GM18507 (cell line): ENCODE measurements at regions not wholly inside any gene's neighbourhood (a gene's known extent, or its start where the extent isn't known, plus 50 kb on each side); places are given as distances from the start of the nearest gene placed in this dataset.
"Not testable (repeated sequence)": the region's sequence is repeated elsewhere in the genome, so short reads cannot be mapped to it uniquely, and the experiment has no call there.

Experiments
- DNase-seq: peaks from one replicate; pipeline ENCODE4 v3.0.0; 2011; ENCODE audit warnings: low read depth; ENCODE audit not compliant: insufficient read length; ENCODE audit errors: extremely low spot score
- FAIRE-seq: peaks from 2 replicates; lab custom pipeline; 2011; peaks lifted over from hg19 to GRCh38; lab: Jason Lieb, UNC

- FAIRE-seq (no peak), DNase-seq (no peak)
These were observed 117.6 kb downstream of the TEX29 start for GRCh38 chr13:111437856-111438547.

- not testable (repeated sequence) for DNase-seq, FAIRE-seq
These were observed 120.0 kb downstream of the TEX29 start for GRCh38 chr13:111440492-111440891.

GRCh38 chr13:111443981-111444380 lies 123.5 kb downstream of the TEX29 start:
- DNase-seq, result no peak
- FAIRE-seq, result no peak

DNA sequence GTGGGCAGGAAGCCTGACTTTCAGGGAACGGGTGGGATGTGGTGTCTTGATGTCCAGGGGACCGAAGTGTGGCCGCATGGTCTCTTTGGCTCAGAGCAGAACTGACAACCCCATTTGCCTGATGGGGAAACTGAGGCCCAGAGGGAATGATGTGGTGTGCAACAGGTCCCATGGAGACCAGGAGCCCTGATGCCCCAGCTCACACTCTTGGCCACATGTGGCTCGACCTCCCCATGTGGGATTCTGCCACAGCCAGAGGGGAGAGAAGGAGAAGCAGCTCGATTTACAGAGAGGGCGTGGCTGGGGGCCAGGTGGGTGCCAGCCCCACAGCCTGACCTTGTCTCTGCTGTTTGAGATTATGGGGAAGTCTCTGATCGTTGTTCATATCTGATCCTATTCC lies 128.1 kb downstream of the TEX29 start:
- FAIRE-seq (no peak), DNase-seq (no peak)

- DNase-seq (no peak), FAIRE-seq (no peak)
These were observed 128.6 kb downstream of the TEX29 start for GRCh38 chr13:111449041-111449440.

DNA sequence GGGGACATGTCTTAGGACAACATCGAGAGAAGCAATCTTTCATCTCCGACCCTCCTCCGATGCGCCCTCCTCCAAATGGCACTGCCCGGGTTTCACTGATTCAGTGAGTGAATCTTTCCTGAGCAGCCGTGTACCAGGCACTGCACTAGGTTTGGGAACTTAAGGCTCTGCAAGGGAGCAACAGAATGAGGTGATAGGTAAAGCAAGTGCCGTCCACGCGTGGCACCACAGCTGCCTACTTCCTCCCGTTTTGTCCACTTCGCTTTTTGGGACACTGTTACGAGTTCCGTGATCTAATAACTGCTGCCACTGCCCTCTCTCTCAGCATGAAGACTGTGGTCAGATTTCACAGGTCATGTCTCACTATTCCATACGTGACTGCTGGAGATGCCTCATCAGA lies 131.0 kb downstream of the TEX29 start:
- no peak for FAIRE-seq

DNA sequence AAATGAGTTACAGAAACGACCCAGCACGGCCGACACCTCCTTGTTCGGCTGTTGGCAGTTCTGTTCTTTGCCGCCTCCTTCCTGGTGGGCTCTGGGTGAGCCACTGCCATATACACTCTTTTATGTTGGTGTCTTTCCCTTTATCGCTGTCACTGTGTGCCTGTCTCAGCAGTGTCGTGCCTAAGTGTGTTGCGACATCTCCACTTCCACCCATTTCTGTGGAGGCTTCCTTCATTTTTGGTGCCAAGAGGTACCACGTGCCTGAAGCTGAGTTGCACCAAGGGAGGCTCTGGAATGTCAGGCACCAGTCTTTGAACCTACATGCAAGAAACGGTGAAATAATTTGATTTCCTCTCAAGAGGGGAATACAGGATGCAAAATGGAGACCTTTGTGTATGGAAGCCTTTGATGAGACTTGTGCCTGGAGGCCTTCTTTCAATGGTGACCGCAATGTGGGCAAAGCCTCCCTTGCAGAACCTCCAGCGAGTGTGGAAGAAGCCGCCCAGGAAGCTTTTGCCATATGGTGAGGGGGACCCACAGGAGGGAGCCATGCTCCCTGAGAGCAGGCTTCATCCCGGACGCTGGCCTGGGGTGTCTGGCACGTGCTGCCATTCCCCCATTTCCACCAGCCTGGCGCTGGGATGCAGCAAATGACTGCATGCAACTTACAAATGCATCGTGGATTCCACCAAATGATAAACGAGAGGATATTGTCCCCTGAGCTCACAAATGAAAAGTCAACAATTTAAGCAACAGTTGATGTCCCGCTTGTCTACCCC lies 136.2 kb downstream of the TEX29 start:
- no peak for FAIRE-seq

More for the DNA sequence above, 131.0 kb downstream of the TEX29 start:
- no peak for DNase-seq

GRCh38 chr13:111458001-111458531 lies 137.6 kb downstream of the TEX29 start:
- DNase-seq, result no peak
- FAIRE-seq, result no peak

More for the DNA sequence above, 136.2 kb downstream of the TEX29 start:
- no peak for DNase-seq

GRCh38 chr13:111458739-111459138 lies 138.3 kb downstream of the TEX29 start:
- no peak for FAIRE-seq
- no peak for DNase-seq

- FAIRE-seq (no peak), DNase-seq (no peak)
These were observed 139.5 kb downstream of the TEX29 start for GRCh38 chr13:111459803-111460547.

- FAIRE-seq (no peak), DNase-seq (no peak)
These were observed 140.4 kb downstream of the TEX29 start for GRCh38 chr13:111460548-111461444.

- FAIRE-seq (no peak), DNase-seq (no peak)
These were observed 141.2 kb downstream of the TEX29 start for GRCh38 chr13:111461445-111462149.

- DNase-seq (no peak), FAIRE-seq (no peak)
These were observed 141.9 kb downstream of the TEX29 start for GRCh38 chr13:111462221-111462764.

DNA sequence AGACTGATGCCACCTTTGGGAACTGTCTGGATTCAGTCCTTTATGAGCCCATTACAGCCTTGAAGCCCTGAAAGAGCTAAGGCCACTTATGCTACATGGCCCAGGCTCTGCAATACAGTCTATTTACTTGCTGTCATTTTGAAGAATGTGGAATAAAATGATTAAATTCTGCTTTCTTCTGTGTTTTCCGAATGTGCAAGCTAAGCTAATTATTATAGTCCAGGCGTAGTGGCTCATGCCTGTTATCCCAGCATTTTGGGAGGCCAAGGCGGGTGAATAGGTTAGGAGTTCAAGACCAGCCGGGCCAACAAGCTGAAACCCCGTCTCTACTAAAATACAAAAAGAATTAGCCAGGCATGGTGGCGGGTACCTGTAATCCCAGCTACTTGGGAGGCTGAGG lies 142.5 kb downstream of the TEX29 start:
- no peak for FAIRE-seq
- no peak for DNase-seq

- DNase-seq (no peak), FAIRE-seq (no peak)
These were observed 146.9 kb downstream of the TEX29 start for GRCh38 chr13:111467111-111467890.

DNA sequence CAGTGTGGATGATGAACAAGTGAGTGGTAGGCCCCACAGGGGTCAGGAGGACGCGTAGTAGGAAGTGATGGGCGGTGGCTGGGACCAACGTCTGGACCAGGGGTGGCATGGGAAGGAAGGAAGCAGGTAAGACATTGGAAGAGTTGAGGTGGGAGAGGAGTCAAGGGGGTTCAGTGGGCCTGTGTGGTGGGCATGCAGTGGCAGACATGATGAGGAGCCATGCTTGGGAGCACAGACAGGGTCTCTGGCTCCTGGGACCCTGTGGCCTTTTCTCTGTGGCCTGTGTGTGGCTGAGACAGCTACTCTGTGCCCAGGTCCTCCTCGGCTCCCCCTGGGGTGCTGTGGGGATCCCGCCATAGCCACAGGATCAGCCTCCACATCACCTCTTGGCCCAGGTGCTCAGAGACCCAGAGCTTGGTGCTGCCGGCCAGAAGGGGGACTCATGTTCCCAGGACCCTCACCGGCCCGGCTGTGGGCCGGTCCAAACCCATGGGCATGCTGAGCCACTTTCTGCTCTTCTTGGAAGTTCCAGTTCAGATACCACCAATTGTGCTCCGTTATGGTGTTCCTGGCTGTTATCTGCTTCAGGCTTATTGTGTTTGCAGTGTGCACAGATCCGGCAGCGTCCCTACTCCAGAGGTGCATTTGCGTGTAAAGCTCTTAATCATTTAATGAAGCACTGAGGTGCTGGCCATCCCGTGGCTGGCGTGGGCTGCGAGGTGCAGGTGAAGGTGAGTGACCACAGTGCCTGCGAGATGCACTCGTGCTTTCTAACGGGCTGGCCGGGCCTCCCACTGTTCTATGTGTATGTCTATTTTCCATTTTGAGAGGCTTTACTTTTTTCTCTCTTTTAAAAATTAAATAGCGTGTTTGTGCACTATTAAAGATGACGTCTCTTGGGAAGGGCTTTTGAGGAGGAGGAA lies 147.9 kb downstream of the TEX29 start:
- DNase-seq (no peak), FAIRE-seq (no peak)

DNA sequence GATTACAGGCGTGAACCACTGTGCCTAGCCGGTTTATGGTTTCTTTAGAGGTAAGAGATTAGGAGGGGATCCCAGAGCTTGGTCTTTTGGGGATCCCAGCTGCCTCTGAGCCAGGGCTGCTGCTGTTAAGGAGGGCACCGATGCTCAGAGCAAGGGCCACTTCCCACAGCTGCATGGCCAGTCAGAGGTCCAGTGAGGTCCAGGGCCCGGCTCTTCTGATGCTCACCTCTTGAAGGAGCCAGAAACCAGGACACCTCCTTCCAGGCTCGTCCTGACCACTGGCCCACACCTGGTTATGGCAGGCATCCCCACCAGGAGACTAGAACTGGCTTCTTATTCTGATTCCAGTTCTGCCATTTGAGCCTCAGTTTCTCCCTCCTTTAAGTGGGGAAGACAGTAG lies 149.0 kb downstream of the TEX29 start:
- no peak for DNase-seq
- no peak for FAIRE-seq
